ENCODE measurements at regions not wholly inside any gene's neighbourhood (a gene's known extent, or its start where the extent isn't known, plus 50 kb on each side); places are given as distances from the start of the nearest gene placed in this dataset.

DNA sequence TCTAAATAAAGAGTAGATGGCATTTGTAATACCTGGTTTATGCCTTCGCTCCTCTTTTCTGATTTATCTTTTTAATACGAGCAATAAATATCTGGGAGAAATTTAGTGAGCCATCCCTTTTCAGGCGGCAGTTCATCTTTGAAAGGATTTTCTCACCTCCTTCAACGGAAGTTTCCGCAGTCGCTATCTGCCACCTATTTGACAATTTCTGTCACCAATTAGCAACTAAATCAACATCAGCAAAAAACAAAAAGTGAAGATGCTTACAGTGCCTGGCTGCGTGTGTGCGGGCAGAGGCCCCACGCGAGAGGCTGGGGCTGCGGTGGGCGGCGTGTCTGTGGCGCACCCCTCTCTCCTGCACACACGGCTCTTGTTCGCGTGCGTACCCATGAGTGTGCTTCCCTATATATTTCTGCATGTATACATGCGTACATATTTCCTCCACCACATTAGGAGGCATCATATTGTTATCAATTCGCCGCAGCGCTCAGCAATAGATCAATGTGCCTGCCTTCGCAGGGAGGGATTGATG lies 117.3 kb upstream of the BARHL2 start:
- peaks cover 74% of the 10 kb centered on the region for H3K27me3 Mint-ChIP-seq (ENCODE audit: insufficient read depth)
- peaks cover 60% of the 10 kb centered on the region for H3K4me1 Mint-ChIP-seq
- no peaks in the 10 kb centered on the region for H3K36me3 Mint-ChIP-seq (ENCODE audit: low read depth)
- peaks cover 46% of the 10 kb centered on the region for H3K27me3 ChIP-seq (ENCODE audit: control insufficient read depth, insufficient read depth, low read length, poor library complexity, severe bottlenecking)
- no peak overlapping the region for H3K27ac ChIP-seq (ENCODE audit: low read depth, low read length)
- no peaks in the 10 kb centered on the region for H3K36me3 ChIP-seq (ENCODE audit: control insufficient read depth, insufficient read depth, low read length)
- peak overlapping the region; percentile 30 for H3K4me3 Mint-ChIP-seq
- DNase-seq, result no peak
- H3K4me3 ChIP-seq (ENCODE audit: low read length), result peak overlapping the region; percentile 41
- H3K9me3 Mint-ChIP-seq, result no peaks in the 10 kb centered on the region
- 29% methylated on average over 18 to 23 of the region's 23 CpGs for WGBS, 2 experiments (ENCODE audit: insufficient coverage in 1 of 2, insufficient read length in 1 of 2)
- no peak for TF ChIP-seq CTCF (conservative IDR thresholded peaks at IDR 0.05)
- H3K9me3 ChIP-seq (ENCODE audit: control insufficient read depth, low read length), result no peaks in the 10 kb centered on the region
- no peak overlapping the region for H3K27ac Mint-ChIP-seq
- H3K9ac ChIP-seq (ENCODE audit: extremely low read depth, low read length, poor library complexity, severe bottlenecking), result no peak overlapping the region
- H3K4me1 ChIP-seq (ENCODE audit: control insufficient read depth, insufficient read depth, low read length), result peaks cover 13% of the 10 kb centered on the region

GRCh38 chr1:90833466-90834110 lies 116.5 kb upstream of the BARHL2 start:
- Histone ChIP-seq H3K4me3 (ENCODE audit: low read length) (peak overlapping the region; percentile 41), H3K36me3 (ENCODE audit: control insufficient read depth, insufficient read depth, low read length) (no peaks in the 10 kb centered on the region), H3K9ac (ENCODE audit: extremely low read depth, low read length, poor library complexity, severe bottlenecking) (no peak overlapping the region), H3K27ac (ENCODE audit: low read depth, low read length) (peak overlapping the region; percentile 11), H3K4me1 (ENCODE audit: control insufficient read depth, insufficient read depth, low read length) (peaks cover 13% of the 10 kb centered on the region), H3K27me3 (ENCODE audit: control insufficient read depth, insufficient read depth, low read length, poor library complexity, severe bottlenecking) (peaks cover 46% of the 10 kb centered on the region), H3K9me3 (ENCODE audit: control insufficient read depth, low read length) (no peaks in the 10 kb centered on the region)
- Mint-ChIP-seq H3K36me3 (ENCODE audit: low read depth) (no peaks in the 10 kb centered on the region), H3K4me1 (peaks cover 53% of the 10 kb centered on the region), H3K4me3 (peak overlapping the region; percentile 30), H3K27ac (no peak overlapping the region), H3K9me3 (no peaks in the 10 kb centered on the region), H3K27me3 (ENCODE audit: insufficient read depth) (peaks cover 70% of the 10 kb centered on the region)
- no peak for TF ChIP-seq CTCF (conservative IDR thresholded peaks at IDR 0.05)
- WGBS, 2 experiments (ENCODE audit: insufficient coverage in 1 of 2, insufficient read length in 1 of 2), result 11 to 17% methylated on average over 2 to 6 of the region's 6 CpGs
- no peak for DNase-seq

DNA sequence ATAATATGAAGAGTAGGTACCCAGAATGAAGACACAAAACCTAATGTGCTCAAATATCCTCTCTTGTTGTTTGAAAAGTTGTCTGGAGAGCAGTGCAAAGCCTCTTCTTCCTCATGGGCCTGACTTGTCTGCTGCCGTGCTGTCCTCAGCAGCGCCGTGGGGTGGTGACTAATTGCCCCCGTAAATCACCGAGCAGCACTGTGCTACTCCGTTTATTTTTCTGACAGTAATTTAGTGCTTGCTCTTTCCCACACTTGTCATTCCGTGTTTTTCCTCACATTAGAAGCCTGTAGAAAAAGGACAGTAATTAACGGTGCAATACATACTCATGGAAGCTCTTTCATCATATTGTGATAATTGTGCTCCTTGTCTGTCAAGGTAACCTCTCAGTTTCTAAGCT lies 114.8 kb upstream of the BARHL2 start:
- TF ChIP-seq CTCF (conservative IDR thresholded peaks at IDR 0.05), result no peak
- Histone ChIP-seq H3K4me1 (ENCODE audit: control insufficient read depth, insufficient read depth, low read length) (peaks cover 13% of the 10 kb centered on the region), H3K4me3 (ENCODE audit: low read length) (no peak overlapping the region), H3K27ac (ENCODE audit: low read depth, low read length) (no peak overlapping the region), H3K9ac (ENCODE audit: extremely low read depth, low read length, poor library complexity, severe bottlenecking) (no peak overlapping the region), H3K27me3 (ENCODE audit: control insufficient read depth, insufficient read depth, low read length, poor library complexity, severe bottlenecking) (peaks cover 37% of the 10 kb centered on the region), H3K36me3 (ENCODE audit: control insufficient read depth, insufficient read depth, low read length) (no peaks in the 10 kb centered on the region), H3K9me3 (ENCODE audit: control insufficient read depth, low read length) (no peaks in the 10 kb centered on the region)
- H3K4me1 Mint-ChIP-seq, result peaks cover 54% of the 10 kb centered on the region
- 56 to 82% methylated on average over 8 of the region's 8 CpGs for WGBS, 2 experiments (ENCODE audit: insufficient coverage in 1 of 2, insufficient read length in 1 of 2)
- DNase-seq, result no peak
- no peak overlapping the region for H3K27ac Mint-ChIP-seq
- H3K4me3 Mint-ChIP-seq, result no peak overlapping the region
- H3K27me3 Mint-ChIP-seq (ENCODE audit: insufficient read depth), result peaks cover 67% of the 10 kb centered on the region
- H3K9me3 Mint-ChIP-seq, result no peaks in the 10 kb centered on the region
- H3K36me3 Mint-ChIP-seq (ENCODE audit: low read depth), result no peaks in the 10 kb centered on the region

Data from endodermal cell (in vitro differentiated cells).